ENCODE measurements at regions not wholly inside any gene's neighbourhood (a gene's known extent, or its start where the extent isn't known, plus 50 kb on each side); places are given as distances from the start of the nearest gene placed in this dataset.

- Histone ChIP-seq H3K79me2 (ENCODE audit: control insufficient read depth, insufficient read depth, low read length) (no peaks in the 10 kb centered on the region), H3K4me2 (ENCODE audit: control insufficient read depth, insufficient read depth) (no peak overlapping the region), H3K4me1 (ENCODE audit: control insufficient read depth, insufficient read depth, low read length) (no peaks in the 10 kb centered on the region), H3K36me3 (ENCODE audit: control insufficient read depth in 2 of 2, insufficient read depth in 2 of 2, low read length in 1 of 2) (no peaks in the 10 kb centered on the region), H3K9me3 (replicated peaks; ENCODE audit: control insufficient read depth, insufficient read depth, low read length) (no peaks in the 10 kb centered on the region; the same call in 2 of the 3 replicates), H4K20me1 (ENCODE audit: control insufficient read depth, insufficient read depth) (no peaks in the 10 kb centered on the region), H2AFZ (ENCODE audit: control insufficient read depth, low read depth, low read length) (no peak overlapping the region), H3K27ac (ENCODE audit: control insufficient read depth, insufficient read depth) (no peak overlapping the region), H3K9ac (ENCODE audit: control insufficient read depth, insufficient read depth, low read length) (no peak overlapping the region), H3K4me3 (no peak overlapping the region), H3K27me3 (replicated peaks in 1 of 2; ENCODE audit: control insufficient read depth in 2 of 2, insufficient read depth in 2 of 2, low read length in 1 of 2) (no peaks in the 10 kb centered on the region)
- ChIA-PET CTCF (no interaction called here), POLR2A (no interaction called here), SMC1A (ENCODE audit: uncharacterized antibody, unreplicated experiment) (no interaction called here), RAD21 (ENCODE audit: unreplicated experiment) (no interaction called here)
- intact Hi-C loops (cut with micrococcal nuclease; ENCODE audit: unreplicated experiment): no loop called here
- ATAC-seq: no peak
- WGBS (ENCODE audit: insufficient coverage, insufficient replicate concordance, low lambda C conversion rate, missing lambda C conversion rate): 46% methylated on average over 4 of the region's 4 CpGs
- BruUV-seq (replicated peaks): no TSS peak
- in situ Hi-C loops (cut with MboI): no loop called here
- DNase-seq (ENCODE audit: low read depth, low spot score): no peak
- TF ChIP-seq NFXL1 (IDR thresholded peaks at IDR 0.05; ENCODE audit: borderline replicate concordance) (no peak), PAX8 (IDR thresholded peaks at IDR 0.05) (no peak), CREM (IDR thresholded peaks at IDR 0.05; ENCODE audit: low read depth) (no peak), WRNIP1 (IDR thresholded peaks at IDR 0.05; ENCODE audit: borderline replicate concordance, low read depth, low read length) (no peak), RB1 (IDR thresholded peaks at IDR 0.05; ENCODE audit: borderline replicate concordance) (no peak), HCFC1 (IDR thresholded peaks at IDR 0.05; ENCODE audit: low read length) (no peak), TCF7 (IDR thresholded peaks at IDR 0.05; ENCODE audit: borderline replicate concordance) (no peak), IRF5 (IDR thresholded peaks at IDR 0.05; ENCODE audit: borderline replicate concordance) (no peak), TARDBP (IDR thresholded peaks at IDR 0.05; ENCODE audit: borderline replicate concordance) (no peak), EED (IDR thresholded peaks at IDR 0.05; ENCODE audit: low read depth) (no peak), SRF (IDR thresholded peaks at IDR 0.05; ENCODE audit: low read depth in 2 of 2, low read length in 2 of 2) (no peak), JUND (IDR thresholded peaks at IDR 0.05; ENCODE audit: low read depth, low read length) (no peak), BCLAF1 (IDR thresholded peaks at IDR 0.05) (no peak), SIX5 (IDR thresholded peaks at IDR 0.05; ENCODE audit: low read depth, low read length, severe bottlenecking) (no peak), ZNF24 (IDR thresholded peaks at IDR 0.05) (no peak), RUNX3 (IDR thresholded peaks at IDR 0.05; ENCODE audit: low read length) (no peak), RELA (IDR thresholded peaks at IDR 0.05; ENCODE audit: borderline replicate concordance, partially characterized antibody) (no peak), SMAD1 (IDR thresholded peaks at IDR 0.05; ENCODE audit: low read depth, partially characterized antibody) (no peak)
- FAIRE-seq: no peak
Measured at GRCh38 chrX:19172741-19173140, 50.5 kb upstream of the ADGRG2 start.
